Heart right ventricle (tissue), 16 donors: ENCODE measurements at regions not wholly inside any gene's neighbourhood (a gene's known extent, or its start where the extent isn't known, plus 50 kb on each side); places are given as distances from the start of the nearest gene placed in this dataset.

Experiments
- ATAC-seq, 8 donors: fragments of 200-7000 bp; cut with Tn5 transposase; one replicate each; pipeline ENCODE4 v1.9.1; 2020; ENCODE audit warnings: mild to moderate bottlenecking in 8 of 8, moderate library complexity in 8 of 8, moderate number of reproducible peaks in 1 of 8
- DNase-seq, 2 donors: peaks; one replicate each; pipeline ENCODE4 v3.0.0-alpha.2; 2020
- H3K27ac ChIP-seq, 10 donors: fragments of 200-600 bp; sonication (generic) in 2 of 10; one replicate each; pipeline versions ENCODE4 v1.5.0 to v1.8.0; 2020 to 2022; ENCODE audit warnings: mild to moderate bottlenecking in 3 of 10
- H3K27me3 ChIP-seq, 7 donors: fragments of 200-600 bp; one replicate each; pipeline ENCODE4 v1.8.0; 2021 to 2022; ENCODE audit warnings: mild to moderate bottlenecking in 2 of 7
- H3K36me3 ChIP-seq, 9 donors: fragments of 200-600 bp; sonication (generic) in 1 of 9; one replicate each; pipeline versions ENCODE4 v1.5.0 to v1.8.0; 2020 to 2022; ENCODE audit warnings: mild to moderate bottlenecking in 2 of 9
- H3K4me1 ChIP-seq, 9 donors: fragments of 200-600 bp; sonication (generic) in 1 of 9; one replicate each; pipeline versions ENCODE4 v1.5.0 to v1.8.0; 2020 to 2022; ENCODE audit warnings: mild to moderate bottlenecking in 4 of 9
- H3K4me3 ChIP-seq, 10 donors: fragments of 200-600 bp; sonication (generic) in 2 of 10; one replicate each; pipeline versions ENCODE4 v1.5.0 to v1.8.0; 2020 to 2022; ENCODE audit warnings: mild to moderate bottlenecking in 7 of 10, moderate library complexity in 2 of 10
- H3K9me3 ChIP-seq, 11 donors: fragments of 200-600 bp in 10 of 11; sonication (generic) in 2 of 11; one replicate each; pipeline versions ENCODE4 v1.5.0 to v1.8.0; 2013 to 2022; ENCODE audit warnings: mild to moderate bottlenecking in 2 of 11, control low read depth in 1 of 11, moderate library complexity in 1 of 11
- WGBS, 2 donors: extraction: QIAGEN DNeasy Blood & Tissue Kit; methylation state at CpG; one replicate each; pipeline ENCODE4 v1.1.7; 2013; ENCODE audit warnings: inconsistent platforms in 1 of 2; 5-methylcytosine and 5-hydroxymethylcytosine counted together
- intact Hi-C, 10 donors: fragments of 100-400 bp; cut with DNase I; formaldehyde crosslinking; loops; one replicate each; pipeline versions ENCODE4 v1.11.1 to v1.14.2; 2022
- TF ChIP-seq, protein P1 (sequence below), 9 donors: fragments of 200-600 bp; sonication (generic) in 2 of 9; IDR thresholded peaks; one replicate each; pipeline versions ENCODE4 v1.5.0 to v1.8.0; 2021 to 2022; ENCODE audit warnings: antibody characterized with exemption in 9 of 9, mild to moderate bottlenecking in 5 of 9, moderate library complexity in 1 of 9
- donor health status: Arrhythmogenic right ventricular cardiomyopathy.
- donor health status: ischemic (EF 13 %, LVEDD 7.1; RV severe dilation, severe dysfunction).
- donor health status: healthy with polysubstance abuse.
- donor health status: DM: no; HTN: yes; CAD: no.
- donor health status: DM: no; HTN: no; CAD: no.
- donor health status: ischemic (EF 25% LVEDD 6.9; RV normal size, moderate dysfunction).
- donor health status: ischemic (EF 25% LVEDD 5.7; RV mildly dilated, moderate dysfunction).
- donor health status: healthy.
- donor health status: DM: yes; HTN: yes; CAD: no.
- donor health status: Ischemic cardiomyopathy.
- donor health status: ischemic (EF 35%, LVEDD 5.7; RV mildly dilated, moderate dysfunction).
- donor health status: nonischemic (EF 11% LVEDD 7.7; RV severe dilation, severe dysfunction).
- donor health status: DM: yes; HTN: yes; CAD: no.
- donor health status: PGD.
- donor health status: ischemic (EF 29% LVEDD 5.4; RV normal size, mild dysfunction).
- donor health status: nonischemic (EF 23%, LVEDD 6.1; RV moderate dilation, normal function).

GRCh38 chr5:88606173-88606572, 276.8 kb downstream of the MEF2C start:
- WGBS, 2 donors: 75 to 88% methylated on average over 1 of the region's 1 CpG

GRCh38 chr5:88602584-88602983, 280.4 kb downstream of the MEF2C start:
- Histone ChIP-seq H3K36me3 (no peaks in the 10 kb centered on the region), H3K27me3 (peaks cover 0 to 2% (median 0%) of the 10 kb centered on the region in 7 donors), H3K27ac (no peak overlapping the region), H3K4me3 (no peak overlapping the region), H3K4me1 (no peaks in the 10 kb centered on the region), H3K9me3 (peaks cover 0 to 17% (median 0%) of the 10 kb centered on the region in 11 donors)
- intact Hi-C loops: no loop called here
- ATAC-seq: no peak
- DNase-seq: no peak
- TF ChIP-seq, protein P1, sequence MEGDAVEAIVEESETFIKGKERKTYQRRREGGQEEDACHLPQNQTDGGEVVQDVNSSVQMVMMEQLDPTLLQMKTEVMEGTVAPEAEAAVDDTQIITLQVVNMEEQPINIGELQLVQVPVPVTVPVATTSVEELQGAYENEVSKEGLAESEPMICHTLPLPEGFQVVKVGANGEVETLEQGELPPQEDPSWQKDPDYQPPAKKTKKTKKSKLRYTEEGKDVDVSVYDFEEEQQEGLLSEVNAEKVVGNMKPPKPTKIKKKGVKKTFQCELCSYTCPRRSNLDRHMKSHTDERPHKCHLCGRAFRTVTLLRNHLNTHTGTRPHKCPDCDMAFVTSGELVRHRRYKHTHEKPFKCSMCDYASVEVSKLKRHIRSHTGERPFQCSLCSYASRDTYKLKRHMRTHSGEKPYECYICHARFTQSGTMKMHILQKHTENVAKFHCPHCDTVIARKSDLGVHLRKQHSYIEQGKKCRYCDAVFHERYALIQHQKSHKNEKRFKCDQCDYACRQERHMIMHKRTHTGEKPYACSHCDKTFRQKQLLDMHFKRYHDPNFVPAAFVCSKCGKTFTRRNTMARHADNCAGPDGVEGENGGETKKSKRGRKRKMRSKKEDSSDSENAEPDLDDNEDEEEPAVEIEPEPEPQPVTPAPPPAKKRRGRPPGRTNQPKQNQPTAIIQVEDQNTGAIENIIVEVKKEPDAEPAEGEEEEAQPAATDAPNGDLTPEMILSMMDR (IDR thresholded peaks at IDR 0.05): peak in 3 of 9 donors; percentile 14 to 34 (median 31)
- 89 to 90% methylated on average over 22 of the region's 22 CpGs for WGBS, 2 donors

More at GRCh38 chr5:88606173-88606572, 276.8 kb downstream of the MEF2C start:
- peaks cover 0 to 5% (median 0%) of the 10 kb centered on the region in 11 donors for H3K9me3 ChIP-seq
- H3K4me1 ChIP-seq: no peaks in the 10 kb centered on the region
- no peaks in the 10 kb centered on the region for H3K36me3 ChIP-seq
- intact Hi-C loops: no loop called here
- ATAC-seq (no peak), DNase-seq (no peak)
- TF ChIP-seq, protein P1 (IDR thresholded peaks at IDR 0.05): no peak
- H3K27ac ChIP-seq: no peak overlapping the region
- H3K27me3 ChIP-seq: peaks cover 0 to 11% (median 0%) of the 10 kb centered on the region in 7 donors
- H3K4me3 ChIP-seq: no peak overlapping the region

DNA sequence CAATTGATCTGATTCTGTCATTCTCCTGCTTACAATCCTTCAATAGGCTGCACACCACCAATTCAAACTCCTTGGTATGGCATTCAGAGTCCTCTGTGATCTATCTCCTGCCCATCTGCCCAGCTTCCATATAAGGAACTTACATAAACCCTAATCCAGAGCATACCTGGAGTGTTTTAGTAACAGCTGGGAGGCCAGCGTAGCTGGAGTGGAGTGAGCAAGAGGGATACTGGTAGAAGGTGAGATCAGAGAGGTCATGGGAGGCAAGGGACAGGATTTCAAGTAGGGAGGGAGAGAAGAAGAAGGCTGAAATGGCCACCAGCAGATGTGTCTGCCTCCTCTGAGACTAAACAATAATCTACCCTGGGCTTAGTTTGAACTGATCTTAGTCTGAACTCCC, 288.5 kb downstream of the MEF2C start:
- Histone ChIP-seq H3K9me3 (peaks cover 0 to 9% (median 0%) of the 10 kb centered on the region in 11 donors), H3K4me3 (no peak overlapping the region), H3K27me3 (peaks cover 0 to 3% (median 0%) of the 10 kb centered on the region in 7 donors), H3K27ac (no peak overlapping the region), H3K4me1 (no peaks in the 10 kb centered on the region), H3K36me3 (no peaks in the 10 kb centered on the region)
- ATAC-seq: no peak
- WGBS, 2 donors: 52 to 56% methylated on average over 1 of the region's 1 CpG
- intact Hi-C loops: no loop called here
- TF ChIP-seq, protein P1 (IDR thresholded peaks at IDR 0.05): no peak
- DNase-seq: no peak

- Histone ChIP-seq H3K27me3 (no peaks in the 10 kb centered on the region), H3K4me3 (no peak overlapping the region), H3K4me1 (no peaks in the 10 kb centered on the region), H3K36me3 (no peaks in the 10 kb centered on the region), H3K9me3 (peaks cover 0 to 29% (median 10%) of the 10 kb centered on the region in 11 donors), H3K27ac (no peak overlapping the region)
- intact Hi-C loops: no loop called here
- TF ChIP-seq, protein P1 (IDR thresholded peaks at IDR 0.05): no peak
- ATAC-seq (no peak), DNase-seq (no peak)
- 80 to 82% methylated on average over 4 of the region's 4 CpGs for WGBS, 2 donors
Observed at GRCh38 chr5:88588609-88589008, 294.4 kb downstream of the MEF2C start.
